Liver (tissue), 8 donors: ENCODE measurements at regions not wholly inside any gene's neighbourhood (a gene's known extent, or its start where the extent isn't known, plus 50 kb on each side); places are given as distances from the start of the nearest gene placed in this dataset.

Source experiments
- DNase-seq: peaks from one replicate; pipeline ENCODE4 v3.0.0-alpha.2; 2017; ENCODE audit warnings: low spot score
- H3K27ac ChIP-seq, 2 donors: one replicate each; pipeline ENCODE4 v1.7.0; 2013; ENCODE audit warnings: inconsistent platforms in 2 of 2, low read length in 2 of 2, control low read depth in 1 of 2, low read depth in 1 of 2, mild to moderate bottlenecking in 1 of 2
- H3K27me3 ChIP-seq, 4 donors: one replicate each; pipeline versions ENCODE4 v1.6.1 to v1.7.0; 2013; ENCODE audit warnings: low read length in 3 of 4, inconsistent platforms in 1 of 4, mild to moderate bottlenecking in 1 of 4, moderate library complexity in 1 of 4; ENCODE audit not compliant: control insufficient read depth in 4 of 4, insufficient read depth in 4 of 4
- H3K36me3 ChIP-seq, 4 donors: one replicate each; pipeline versions ENCODE4 v1.6.1 to v1.7.0; 2013; ENCODE audit warnings: low read length in 3 of 4, mild to moderate bottlenecking in 3 of 4, low read depth in 1 of 4, moderate library complexity in 1 of 4; ENCODE audit not compliant: control insufficient read depth in 4 of 4, insufficient read depth in 3 of 4
- H3K4me1 ChIP-seq, 4 donors: one replicate each; pipeline versions ENCODE4 v1.6.1 to v1.7.0; 2013; ENCODE audit warnings: low read length in 3 of 4, mild to moderate bottlenecking in 3 of 4, moderate library complexity in 1 of 4; ENCODE audit not compliant: control insufficient read depth in 4 of 4, insufficient read depth in 4 of 4
- H3K4me3 ChIP-seq, 3 donors: one replicate each; pipeline versions ENCODE4 v1.6.1 to v1.7.0; 2013; ENCODE audit warnings: low read length in 3 of 3, control low read depth in 1 of 3, low read depth in 1 of 3, mild to moderate bottlenecking in 1 of 3
- H3K9ac ChIP-seq, 2 donors: one replicate each; pipeline ENCODE4 v1.7.0; 2013; ENCODE audit warnings: low read length in 2 of 2, mild to moderate bottlenecking in 2 of 2, moderate library complexity in 2 of 2, control low read depth in 1 of 2, low read depth in 1 of 2
- H3K9me3 ChIP-seq, 4 donors: one replicate each; pipeline versions ENCODE4 v1.6.1 to v1.7.0; 2013; ENCODE audit warnings: low read length in 3 of 4; ENCODE audit not compliant: control insufficient read depth in 4 of 4
- CTCF ChIP-seq: fragments of 150-350 bp; IDR thresholded peaks from 2 replicates; pipeline ENCODE4 v1.5.1; 2017; ENCODE audit warnings: improper control_type of control experiment, low read depth, low read length; ENCODE audit not compliant: missing input control
- EGR1 ChIP-seq, 2 donors: IDR thresholded peaks; 2 replicates each; pipeline ENCODE4 v1.6.1; 2016 to 2018; ENCODE audit warnings: antibody characterized with exemption in 2 of 2, low read depth in 2 of 2
- FOXA1 ChIP-seq: IDR thresholded peaks from 2 replicates; pipeline ENCODE4 v1.6.1; 2016; ENCODE audit warnings: antibody characterized with exemption
- FOXA2 ChIP-seq: IDR thresholded peaks from 2 replicates; pipeline ENCODE4 v1.6.1; 2016; ENCODE audit warnings: antibody characterized with exemption
- GABPA ChIP-seq, 2 donors: IDR thresholded peaks in 1 of 2; conservative IDR thresholded peaks in 1 of 2; 2 replicates each; pipeline ENCODE4 v1.6.1; 2016; ENCODE audit warnings: antibody characterized with exemption in 2 of 2, mild to moderate bottlenecking in 1 of 2, moderate library complexity in 1 of 2
- HNF4A ChIP-seq, 2 donors: conservative IDR thresholded peaks; 2 replicates each; pipeline ENCODE4 v1.6.1; 2016; ENCODE audit warnings: antibody characterized with exemption in 2 of 2, mild to moderate bottlenecking in 2 of 2
- HNF4G ChIP-seq: IDR thresholded peaks from 2 replicates; pipeline ENCODE4 v1.6.1; 2016; ENCODE audit warnings: antibody characterized with exemption
- JUND ChIP-seq, 2 donors: IDR thresholded peaks; 2 replicates each; pipeline ENCODE4 v1.6.1; 2016; ENCODE audit warnings: antibody characterized with exemption in 2 of 2
- MAX ChIP-seq: IDR thresholded peaks from 2 replicates; pipeline ENCODE4 v1.6.1; 2016; ENCODE audit warnings: antibody characterized with exemption
- NR2F2 ChIP-seq: IDR thresholded peaks from 2 replicates; pipeline ENCODE4 v1.6.1; 2016; ENCODE audit warnings: antibody characterized with exemption
- RAD21 ChIP-seq, 2 donors: IDR thresholded peaks; 2 replicates each; pipeline ENCODE4 v1.6.1; 2016; ENCODE audit warnings: antibody characterized with exemption in 2 of 2, mild to moderate bottlenecking in 2 of 2
- RXRA ChIP-seq, 2 donors: IDR thresholded peaks; 2 replicates each; pipeline ENCODE4 v1.6.1; 2017 to 2018; ENCODE audit warnings: antibody characterized with exemption in 2 of 2, mild to moderate bottlenecking in 1 of 2
- SP1 ChIP-seq: IDR thresholded peaks from 2 replicates; pipeline ENCODE4 v1.6.1; 2018; ENCODE audit warnings: antibody characterized with exemption, mild to moderate bottlenecking
- TAF1 ChIP-seq: conservative IDR thresholded peaks from 2 replicates; pipeline ENCODE4 v1.6.1; 2016; ENCODE audit warnings: antibody characterized with exemption, mild to moderate bottlenecking
- YY1 ChIP-seq: IDR thresholded peaks from 2 replicates; pipeline ENCODE4 v1.6.1; 2016; ENCODE audit warnings: antibody characterized with exemption, mild to moderate bottlenecking
- WGBS: extraction: QIAGEN DNeasy Blood & Tissue Kit; methylation state at CpG from one replicate; pipeline ENCODE4 v1.1.7; 2013; 5-methylcytosine and 5-hydroxymethylcytosine counted together
- TF ChIP-seq, protein P1 (sequence below): IDR thresholded peaks from 2 replicates; pipeline ENCODE4 v1.6.1; 2016; ENCODE audit warnings: antibody characterized with exemption
- TF ChIP-seq, protein P2 (sequence below): IDR thresholded peaks from 2 replicates; pipeline ENCODE4 v1.6.1; 2016; ENCODE audit warnings: antibody characterized with exemption
- TF ChIP-seq, protein P3 (sequence below): IDR thresholded peaks from 2 replicates; pipeline ENCODE4 v1.6.1; 2016; ENCODE audit warnings: antibody characterized with exemption, mild to moderate bottlenecking
- donor health status: healthy.
- donor health status: healthy.
- donor health status: healthy.
- donor health status: healthy.
- donor health status: healthy.

GRCh38 chr5:90050103-90050502 lies 359.5 kb downstream of the CETN3 start:
- 86% methylated on average over 2 of the region's 2 CpGs for WGBS

More at GRCh38 chr5:90050103-90050502, 359.5 kb downstream of the CETN3 start:
- Histone ChIP-seq H3K27me3 (no peaks in the 10 kb centered on the region), H3K4me3 (no peak overlapping the region), H3K27ac (no peak overlapping the region), H3K9me3 (no peaks in the 10 kb centered on the region), H3K36me3 (no peaks in the 10 kb centered on the region), H3K4me1 (no peaks in the 10 kb centered on the region), H3K9ac (no peak overlapping the region)
- TF ChIP-seq, protein P1, sequence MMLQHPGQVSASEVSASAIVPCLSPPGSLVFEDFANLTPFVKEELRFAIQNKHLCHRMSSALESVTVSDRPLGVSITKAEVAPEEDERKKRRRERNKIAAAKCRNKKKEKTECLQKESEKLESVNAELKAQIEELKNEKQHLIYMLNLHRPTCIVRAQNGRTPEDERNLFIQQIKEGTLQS = no peak
- TF ChIP-seq YY1 = no peak
- TF ChIP-seq, protein P2, sequence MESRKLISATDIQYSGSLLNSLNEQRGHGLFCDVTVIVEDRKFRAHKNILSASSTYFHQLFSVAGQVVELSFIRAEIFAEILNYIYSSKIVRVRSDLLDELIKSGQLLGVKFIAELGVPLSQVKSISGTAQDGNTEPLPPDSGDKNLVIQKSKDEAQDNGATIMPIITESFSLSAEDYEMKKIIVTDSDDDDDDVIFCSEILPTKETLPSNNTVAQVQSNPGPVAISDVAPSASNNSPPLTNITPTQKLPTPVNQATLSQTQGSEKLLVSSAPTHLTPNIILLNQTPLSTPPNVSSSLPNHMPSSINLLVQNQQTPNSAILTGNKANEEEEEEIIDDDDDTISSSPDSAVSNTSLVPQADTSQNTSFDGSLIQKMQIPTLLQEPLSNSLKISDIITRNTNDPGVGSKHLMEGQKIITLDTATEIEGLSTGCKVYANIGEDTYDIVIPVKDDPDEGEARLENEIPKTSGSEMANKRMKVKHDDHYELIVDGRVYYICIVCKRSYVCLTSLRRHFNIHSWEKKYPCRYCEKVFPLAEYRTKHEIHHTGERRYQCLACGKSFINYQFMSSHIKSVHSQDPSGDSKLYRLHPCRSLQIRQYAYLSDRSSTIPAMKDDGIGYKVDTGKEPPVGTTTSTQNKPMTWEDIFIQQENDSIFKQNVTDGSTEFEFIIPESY = no peak
- TF ChIP-seq TAF1 = no peak
- no peak for TF ChIP-seq CTCF
- TF ChIP-seq, protein P3, sequence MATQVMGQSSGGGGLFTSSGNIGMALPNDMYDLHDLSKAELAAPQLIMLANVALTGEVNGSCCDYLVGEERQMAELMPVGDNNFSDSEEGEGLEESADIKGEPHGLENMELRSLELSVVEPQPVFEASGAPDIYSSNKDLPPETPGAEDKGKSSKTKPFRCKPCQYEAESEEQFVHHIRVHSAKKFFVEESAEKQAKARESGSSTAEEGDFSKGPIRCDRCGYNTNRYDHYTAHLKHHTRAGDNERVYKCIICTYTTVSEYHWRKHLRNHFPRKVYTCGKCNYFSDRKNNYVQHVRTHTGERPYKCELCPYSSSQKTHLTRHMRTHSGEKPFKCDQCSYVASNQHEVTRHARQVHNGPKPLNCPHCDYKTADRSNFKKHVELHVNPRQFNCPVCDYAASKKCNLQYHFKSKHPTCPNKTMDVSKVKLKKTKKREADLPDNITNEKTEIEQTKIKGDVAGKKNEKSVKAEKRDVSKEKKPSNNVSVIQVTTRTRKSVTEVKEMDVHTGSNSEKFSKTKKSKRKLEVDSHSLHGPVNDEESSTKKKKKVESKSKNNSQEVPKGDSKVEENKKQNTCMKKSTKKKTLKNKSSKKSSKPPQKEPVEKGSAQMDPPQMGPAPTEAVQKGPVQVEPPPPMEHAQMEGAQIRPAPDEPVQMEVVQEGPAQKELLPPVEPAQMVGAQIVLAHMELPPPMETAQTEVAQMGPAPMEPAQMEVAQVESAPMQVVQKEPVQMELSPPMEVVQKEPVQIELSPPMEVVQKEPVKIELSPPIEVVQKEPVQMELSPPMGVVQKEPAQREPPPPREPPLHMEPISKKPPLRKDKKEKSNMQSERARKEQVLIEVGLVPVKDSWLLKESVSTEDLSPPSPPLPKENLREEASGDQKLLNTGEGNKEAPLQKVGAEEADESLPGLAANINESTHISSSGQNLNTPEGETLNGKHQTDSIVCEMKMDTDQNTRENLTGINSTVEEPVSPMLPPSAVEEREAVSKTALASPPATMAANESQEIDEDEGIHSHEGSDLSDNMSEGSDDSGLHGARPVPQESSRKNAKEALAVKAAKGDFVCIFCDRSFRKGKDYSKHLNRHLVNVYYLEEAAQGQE = no peak
- no peak for TF ChIP-seq RAD21 (IDR thresholded peaks at IDR 0.05)
- TF ChIP-seq JUND (IDR thresholded peaks at IDR 0.05) = no peak
- TF ChIP-seq NR2F2 = no peak
- no peak for TF ChIP-seq GABPA (IDR thresholded peaks at IDR 0.05 in 1 of 2, conservative IDR thresholded peaks at IDR 0.05 in 1 of 2)
- TF ChIP-seq FOXA1 = no peak
- TF ChIP-seq HNF4A (conservative IDR thresholded peaks at IDR 0.05) = no peak
- TF ChIP-seq MAX = no peak
- no peak for TF ChIP-seq HNF4G
- no peak for TF ChIP-seq SP1
- TF ChIP-seq RXRA (IDR thresholded peaks at IDR 0.05) = no peak
- no peak for TF ChIP-seq FOXA2
- no peak for TF ChIP-seq EGR1 (IDR thresholded peaks at IDR 0.05; ENCODE audit: low read depth in 2 of 2)
- no peak for DNase-seq
